ENCODE measurements at regions not wholly inside any gene's neighbourhood (a gene's known extent, or its start where the extent isn't known, plus 50 kb on each side); places are given as distances from the start of the nearest gene placed in this dataset.

DNA sequence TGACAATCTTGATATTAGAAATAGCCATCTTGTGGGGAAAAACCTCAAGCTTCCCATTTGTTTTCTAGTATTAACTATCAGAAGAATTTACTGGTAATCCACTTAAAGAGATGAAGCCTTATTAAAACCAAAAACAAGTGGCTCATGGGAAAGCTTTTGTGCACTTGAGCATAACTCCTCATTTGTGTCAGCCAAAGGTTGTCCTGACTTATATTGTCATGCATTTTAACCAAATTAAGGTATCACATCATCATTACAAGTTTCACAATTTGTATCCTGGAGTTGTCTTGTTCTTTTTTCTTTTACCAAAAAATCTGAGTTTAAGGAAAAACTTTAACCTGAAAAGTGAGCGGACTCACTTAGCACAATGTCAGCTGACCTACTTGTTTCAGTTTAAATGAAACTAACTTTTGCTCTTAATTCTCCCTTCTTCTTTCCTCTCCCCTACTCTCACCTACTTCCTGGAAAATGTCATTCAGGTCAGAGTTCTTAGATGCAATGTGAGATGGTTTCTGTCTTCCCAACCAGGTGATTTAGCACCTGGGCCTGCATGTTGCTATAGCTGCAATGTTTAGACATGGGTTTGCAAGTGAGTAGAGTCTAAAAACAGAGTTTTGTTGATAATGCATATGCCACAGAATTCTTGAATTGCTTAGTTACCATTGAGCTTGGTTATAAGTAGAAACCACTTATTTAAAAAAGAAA, 82.8 kb downstream of the TNFAIP3 start:
- H3K4me3 ChIP-seq (ENCODE audit: low read depth in 1 of 3, low read length in 3 of 3): no peak overlapping the region
- no peaks in the 10 kb centered on the region for H3K36me3 ChIP-seq (ENCODE audit: control insufficient read depth in 3 of 3, insufficient read depth in 2 of 3, low read depth in 1 of 3, low read length in 3 of 3)
- no peaks in the 10 kb centered on the region for H3K9me3 ChIP-seq (ENCODE audit: control insufficient read depth in 2 of 2, insufficient read depth in 1 of 2, low read depth in 1 of 2, low read length in 1 of 2)
- no peak for FAIRE-seq
- peak overlapping the region in 1 of 3 donors; percentile 8 for H3K27ac ChIP-seq (ENCODE audit: low read depth in 1 of 3, low read length in 2 of 3)
- WGBS, 3 donors: 65 to 90% (median 74%) methylated on average over 1 of the region's 1 CpG
- H3K4me1 ChIP-seq (ENCODE audit: control insufficient read depth in 3 of 3, insufficient read depth in 2 of 3, low read depth in 1 of 3, low read length in 2 of 3): no peaks in the 10 kb centered on the region
- H3K27me3 ChIP-seq (ENCODE audit: control insufficient read depth in 3 of 3, insufficient read depth in 3 of 3, low read length in 3 of 3): no peaks in the 10 kb centered on the region
- peak; percentile 54 to 76 for DNase-seq

DNA sequence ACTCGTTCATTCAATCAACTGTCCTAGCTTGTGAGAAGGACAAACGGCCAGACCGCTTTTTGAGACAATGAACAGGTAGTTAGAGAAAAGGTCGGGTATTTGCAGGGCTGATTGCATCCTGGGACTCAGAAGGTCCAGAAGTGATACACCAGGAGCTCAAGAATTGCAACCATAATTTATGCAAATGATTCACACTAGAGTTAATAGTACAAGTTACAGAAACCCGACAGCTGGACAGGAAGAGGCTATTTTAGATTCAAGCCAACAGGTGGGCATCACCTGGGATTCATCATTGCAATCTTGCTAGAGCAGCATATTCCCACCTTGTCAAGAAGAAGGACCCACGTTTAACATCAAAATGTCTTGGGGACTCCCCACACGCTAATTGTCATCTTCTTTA, 83.5 kb downstream of the TNFAIP3 start:
- no peaks in the 10 kb centered on the region for H3K27me3 ChIP-seq (ENCODE audit: control insufficient read depth in 3 of 3, insufficient read depth in 3 of 3, low read length in 3 of 3)
- no peak for FAIRE-seq
- no peaks in the 10 kb centered on the region for H3K9me3 ChIP-seq (ENCODE audit: control insufficient read depth in 2 of 2, insufficient read depth in 1 of 2, low read depth in 1 of 2, low read length in 1 of 2)
- no peaks in the 10 kb centered on the region for H3K36me3 ChIP-seq (ENCODE audit: control insufficient read depth in 3 of 3, insufficient read depth in 2 of 3, low read depth in 1 of 3, low read length in 3 of 3)
- WGBS, 3 donors: 73 to 82% (median 78%) methylated on average over 7 of the region's 7 CpGs
- H3K4me1 ChIP-seq (ENCODE audit: control insufficient read depth in 3 of 3, insufficient read depth in 2 of 3, low read depth in 1 of 3, low read length in 2 of 3): no peaks in the 10 kb centered on the region
- H3K27ac ChIP-seq (ENCODE audit: low read depth in 1 of 3, low read length in 2 of 3): peak overlapping the region in 2 of 3 donors; percentile 3 to 8
- DNase-seq: no peak
- no peak overlapping the region for H3K4me3 ChIP-seq (ENCODE audit: low read depth in 1 of 3, low read length in 3 of 3)

DNA sequence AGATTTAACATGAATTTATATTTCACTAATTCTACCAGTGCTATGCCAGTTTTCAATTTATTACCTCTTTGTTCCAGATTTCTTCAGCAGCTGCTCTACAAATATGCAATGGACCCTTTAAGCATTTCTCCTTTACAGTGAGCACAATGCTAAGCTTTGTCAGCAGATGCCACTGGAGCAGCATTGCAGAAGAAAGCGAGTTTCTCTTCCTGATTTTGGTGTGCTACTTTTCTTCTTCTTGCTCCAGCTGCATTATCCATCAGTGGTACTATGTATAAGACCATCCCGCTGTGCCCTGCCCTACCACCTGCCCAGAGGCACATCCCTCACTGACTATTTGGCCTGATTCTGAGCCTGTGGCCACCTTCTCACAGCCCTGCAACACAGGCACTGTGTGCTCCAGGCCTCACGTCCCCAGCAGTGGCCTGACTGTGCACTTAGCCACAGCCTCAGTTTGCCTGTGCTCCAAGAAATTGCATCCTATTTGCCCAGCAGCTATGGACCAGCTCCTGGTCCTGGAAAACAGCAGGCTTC, 84.1 kb downstream of the TNFAIP3 start:
- WGBS, 3 donors: 83 to 87% (median 85%) methylated on average over 3 of the region's 3 CpGs
- Histone ChIP-seq H3K27ac (ENCODE audit: low read depth in 1 of 3, low read length in 2 of 3) (peak overlapping the region in 1 of 3 donors; percentile 47), H3K9me3 (ENCODE audit: control insufficient read depth in 2 of 2, insufficient read depth in 1 of 2, low read depth in 1 of 2, low read length in 1 of 2) (no peaks in the 10 kb centered on the region), H3K36me3 (ENCODE audit: control insufficient read depth in 3 of 3, insufficient read depth in 2 of 3, low read depth in 1 of 3, low read length in 3 of 3) (no peaks in the 10 kb centered on the region), H3K4me1 (ENCODE audit: control insufficient read depth in 3 of 3, insufficient read depth in 2 of 3, low read depth in 1 of 3, low read length in 2 of 3) (no peaks in the 10 kb centered on the region), H3K4me3 (ENCODE audit: low read depth in 1 of 3, low read length in 3 of 3) (no peak overlapping the region), H3K27me3 (ENCODE audit: control insufficient read depth in 3 of 3, insufficient read depth in 3 of 3, low read length in 3 of 3) (no peaks in the 10 kb centered on the region)
- no peak for DNase-seq
- no peak for FAIRE-seq

DNA sequence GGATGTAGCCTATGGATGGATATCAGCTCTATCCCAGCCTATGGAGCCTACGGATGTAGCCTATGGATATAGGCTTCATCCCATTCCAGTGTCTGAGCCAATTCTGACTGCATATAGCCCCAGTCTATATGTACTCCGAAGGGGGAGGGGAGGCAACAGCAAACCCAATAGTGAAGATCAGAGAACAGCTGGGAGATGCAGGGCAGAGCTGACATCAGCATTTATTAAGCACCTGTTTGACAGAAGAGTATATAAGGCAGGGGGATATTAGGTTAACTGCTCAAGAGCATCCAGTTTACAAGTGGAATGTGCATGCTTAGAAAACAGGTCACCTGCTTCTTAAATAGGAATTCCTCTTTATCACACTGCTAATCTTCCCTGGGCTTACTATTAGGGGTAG, 85.2 kb downstream of the TNFAIP3 start:
- H3K4me1 ChIP-seq (ENCODE audit: control insufficient read depth in 3 of 3, insufficient read depth in 2 of 3, low read depth in 1 of 3, low read length in 2 of 3): no peaks in the 10 kb centered on the region
- no peak overlapping the region for H3K27ac ChIP-seq (ENCODE audit: low read depth in 1 of 3, low read length in 2 of 3)
- H3K9me3 ChIP-seq (ENCODE audit: control insufficient read depth in 2 of 2, insufficient read depth in 1 of 2, low read depth in 1 of 2, low read length in 1 of 2): no peaks in the 10 kb centered on the region
- DNase-seq: no peak
- no peak overlapping the region for H3K4me3 ChIP-seq (ENCODE audit: low read depth in 1 of 3, low read length in 3 of 3)
- no peaks in the 10 kb centered on the region for H3K36me3 ChIP-seq (ENCODE audit: control insufficient read depth in 3 of 3, insufficient read depth in 2 of 3, low read depth in 1 of 3, low read length in 3 of 3)
- no peaks in the 10 kb centered on the region for H3K27me3 ChIP-seq (ENCODE audit: control insufficient read depth in 3 of 3, insufficient read depth in 3 of 3, low read length in 3 of 3)
- WGBS, 3 donors: 92 to 96% (median 93%) methylated on average over 2 of the region's 2 CpGs
- FAIRE-seq: no peak

DNA sequence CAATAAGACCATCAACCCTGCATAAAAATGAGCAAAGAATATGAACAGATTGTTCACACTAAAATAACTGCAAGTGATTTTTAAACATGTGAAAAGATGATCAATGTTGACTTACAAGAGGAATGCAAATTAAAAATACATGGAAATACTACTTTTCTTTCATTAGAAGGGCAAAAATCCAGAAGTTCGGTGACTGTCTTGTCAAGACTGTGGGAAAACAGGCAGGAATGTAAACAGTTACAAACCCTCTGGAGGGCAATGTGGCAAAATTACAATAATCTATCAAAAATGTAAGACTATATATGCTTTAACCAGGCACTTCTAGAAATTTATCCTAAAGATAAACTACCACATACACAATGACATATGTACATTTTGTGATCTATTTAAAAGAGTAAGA, 86.7 kb downstream of the TNFAIP3 start:
- Histone ChIP-seq H3K36me3 (ENCODE audit: control insufficient read depth in 3 of 3, insufficient read depth in 2 of 3, low read depth in 1 of 3, low read length in 3 of 3) (no peaks in the 10 kb centered on the region), H3K9me3 (ENCODE audit: control insufficient read depth in 2 of 2, insufficient read depth in 1 of 2, low read depth in 1 of 2, low read length in 1 of 2) (no peaks in the 10 kb centered on the region), H3K27me3 (ENCODE audit: control insufficient read depth in 3 of 3, insufficient read depth in 3 of 3, low read length in 3 of 3) (no peaks in the 10 kb centered on the region), H3K27ac (ENCODE audit: low read depth in 1 of 3, low read length in 2 of 3) (no peak overlapping the region), H3K4me1 (ENCODE audit: control insufficient read depth in 3 of 3, insufficient read depth in 2 of 3, low read depth in 1 of 3, low read length in 2 of 3) (no peaks in the 10 kb centered on the region), H3K4me3 (ENCODE audit: low read depth in 1 of 3, low read length in 3 of 3) (no peak overlapping the region)
- WGBS, 3 donors: 41 to 86% (median 79%) methylated on average over 1 of the region's 1 CpG
- FAIRE-seq: no peak
- no peak for DNase-seq

DNA sequence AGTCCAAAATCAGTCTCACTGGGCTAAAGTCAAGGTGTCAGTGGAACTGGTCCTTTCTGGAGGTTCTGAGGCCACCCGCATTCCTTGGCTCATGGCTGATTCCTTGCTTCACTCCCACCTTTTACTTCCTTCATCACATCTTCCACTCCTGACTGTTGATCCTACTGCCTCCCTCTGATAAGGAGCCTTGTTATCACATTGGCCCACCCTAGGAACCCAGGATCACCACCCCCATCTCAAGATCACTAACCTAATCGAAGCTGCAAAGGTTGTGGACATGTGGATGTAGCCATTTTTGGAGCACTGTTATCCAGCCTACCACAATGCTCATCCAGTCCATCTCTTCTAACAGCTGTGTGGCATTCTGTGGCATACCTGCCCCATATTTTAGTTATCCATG, 87.2 kb downstream of the TNFAIP3 start:
- H3K4me3 ChIP-seq (ENCODE audit: low read depth in 1 of 3, low read length in 3 of 3): no peak overlapping the region
- H3K36me3 ChIP-seq (ENCODE audit: control insufficient read depth in 3 of 3, insufficient read depth in 2 of 3, low read depth in 1 of 3, low read length in 3 of 3): no peaks in the 10 kb centered on the region
- DNase-seq (no peak), FAIRE-seq (no peak)
- no peaks in the 10 kb centered on the region for H3K27me3 ChIP-seq (ENCODE audit: control insufficient read depth in 3 of 3, insufficient read depth in 3 of 3, low read length in 3 of 3)
- H3K4me1 ChIP-seq (ENCODE audit: control insufficient read depth in 3 of 3, insufficient read depth in 2 of 3, low read depth in 1 of 3, low read length in 2 of 3): no peaks in the 10 kb centered on the region
- 92 to 96% (median 94%) methylated on average over 2 of the region's 2 CpGs for WGBS, 3 donors
- H3K27ac ChIP-seq (ENCODE audit: low read depth in 1 of 3, low read length in 2 of 3): no peak overlapping the region
- no peaks in the 10 kb centered on the region for H3K9me3 ChIP-seq (ENCODE audit: control insufficient read depth in 2 of 2, insufficient read depth in 1 of 2, low read depth in 1 of 2, low read length in 1 of 2)

DNA sequence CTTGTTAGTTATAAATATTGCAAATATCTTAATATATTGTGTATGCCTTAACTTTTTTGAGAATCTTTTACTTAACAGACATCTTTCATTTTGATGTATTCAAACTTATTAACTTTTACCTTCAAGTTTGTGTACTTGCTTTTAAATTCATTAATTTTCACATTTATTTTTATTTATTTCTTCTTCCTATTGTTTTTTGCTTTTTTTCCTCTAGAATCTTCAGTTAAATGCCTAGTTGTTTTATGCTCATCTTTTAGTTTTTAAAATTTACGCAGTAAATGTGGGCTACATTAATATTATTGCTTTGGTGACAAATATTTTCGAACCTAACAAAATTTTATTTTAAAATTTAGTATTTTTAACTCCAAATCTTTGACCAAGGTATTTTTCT, 89.0 kb downstream of the TNFAIP3 start:
- H3K9me3 ChIP-seq (ENCODE audit: control insufficient read depth in 2 of 2, insufficient read depth in 1 of 2, low read depth in 1 of 2, low read length in 1 of 2): peaks cover 0 to 8% of the 10 kb centered on the region in 2 donors
- FAIRE-seq (no peak), DNase-seq (no peak)
- H3K4me1 ChIP-seq (ENCODE audit: control insufficient read depth in 3 of 3, insufficient read depth in 2 of 3, low read depth in 1 of 3, low read length in 2 of 3): no peaks in the 10 kb centered on the region
- no peak overlapping the region for H3K27ac ChIP-seq (ENCODE audit: low read depth in 1 of 3, low read length in 2 of 3)
- WGBS, 3 donors: 96 to 100% (median 98%) methylated on average over 2 of the region's 2 CpGs
- no peak overlapping the region for H3K4me3 ChIP-seq (ENCODE audit: low read depth in 1 of 3, low read length in 3 of 3)
- H3K27me3 ChIP-seq (ENCODE audit: control insufficient read depth in 3 of 3, insufficient read depth in 3 of 3, low read length in 3 of 3): no peaks in the 10 kb centered on the region
- H3K36me3 ChIP-seq (ENCODE audit: control insufficient read depth in 3 of 3, insufficient read depth in 2 of 3, low read depth in 1 of 3, low read length in 3 of 3): no peaks in the 10 kb centered on the region

DNA sequence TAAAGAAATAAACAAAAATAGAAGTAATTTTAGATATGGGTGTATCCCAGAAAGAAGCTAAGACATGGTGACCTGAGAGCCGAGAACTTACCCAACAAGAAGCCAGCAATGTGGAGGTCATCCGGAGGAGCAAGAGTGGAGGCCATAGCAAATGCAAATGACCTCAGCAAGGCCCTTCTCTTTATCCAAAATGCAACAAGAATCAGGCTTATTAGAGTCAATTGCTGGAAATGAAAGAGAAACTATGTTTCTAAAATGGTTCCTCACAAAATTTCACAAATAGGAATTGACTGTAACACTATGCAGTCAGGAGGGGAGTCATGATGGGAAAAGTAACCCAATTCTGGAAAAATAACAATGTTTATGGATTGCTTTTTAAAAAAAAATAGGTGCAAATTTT, 90.4 kb downstream of the TNFAIP3 start:
- DNase-seq: no peak
- 90 to 95% (median 91%) methylated on average over 2 of the region's 2 CpGs for WGBS, 3 donors
- H3K4me1 ChIP-seq (ENCODE audit: control insufficient read depth in 3 of 3, insufficient read depth in 2 of 3, low read depth in 1 of 3, low read length in 2 of 3): no peaks in the 10 kb centered on the region
- H3K36me3 ChIP-seq (ENCODE audit: control insufficient read depth in 3 of 3, insufficient read depth in 2 of 3, low read depth in 1 of 3, low read length in 3 of 3): no peaks in the 10 kb centered on the region
- no peak overlapping the region for H3K27ac ChIP-seq (ENCODE audit: low read depth in 1 of 3, low read length in 2 of 3)
- no peak overlapping the region for H3K4me3 ChIP-seq (ENCODE audit: low read depth in 1 of 3, low read length in 3 of 3)
- H3K9me3 ChIP-seq (ENCODE audit: control insufficient read depth in 2 of 2, insufficient read depth in 1 of 2, low read depth in 1 of 2, low read length in 1 of 2): peaks cover 0 to 8% of the 10 kb centered on the region in 2 donors
- FAIRE-seq: no peak
- H3K27me3 ChIP-seq (ENCODE audit: control insufficient read depth in 3 of 3, insufficient read depth in 3 of 3, low read length in 3 of 3): no peaks in the 10 kb centered on the region
